Subcutaneous abdominal adipose tissue (tissue), 5 donors: ENCODE measurements at regions not wholly inside any gene's neighbourhood (a gene's known extent, or its start where the extent isn't known, plus 50 kb on each side); places are given as distances from the start of the nearest gene placed in this dataset.

Experiments used
- H3K27ac ChIP-seq: one replicate; pipeline ENCODE4 v1.7.0; 2013; ENCODE audit warnings: low read depth, mild to moderate bottlenecking, inconsistent platforms, low read length, moderate library complexity
- H3K27me3 ChIP-seq, 5 donors: one replicate each; pipeline ENCODE4 v1.7.0; 2013; ENCODE audit warnings: low read length in 5 of 5, inconsistent platforms in 1 of 5; ENCODE audit not compliant: control insufficient read depth in 5 of 5, insufficient read depth in 4 of 5
- H3K36me3 ChIP-seq, 5 donors: one replicate each; pipeline ENCODE4 v1.7.0; 2013; ENCODE audit warnings: low read length in 5 of 5; ENCODE audit not compliant: control insufficient read depth in 5 of 5, insufficient read depth in 5 of 5
- H3K4me1 ChIP-seq, 5 donors: one replicate each; pipeline ENCODE4 v1.7.0; 2013; ENCODE audit warnings: low read length in 5 of 5, mild to moderate bottlenecking in 3 of 5, moderate library complexity in 1 of 5; ENCODE audit not compliant: control insufficient read depth in 5 of 5, insufficient read depth in 5 of 5
- H3K4me3 ChIP-seq, 5 donors: one replicate each; pipeline ENCODE4 v1.7.0; 2013; ENCODE audit warnings: low read length in 5 of 5, low read depth in 1 of 5
- H3K9ac ChIP-seq, 5 donors: one replicate each; pipeline ENCODE4 v1.7.0; 2013; ENCODE audit warnings: low read length in 5 of 5, mild to moderate bottlenecking in 4 of 5, moderate library complexity in 3 of 5
- H3K9me3 ChIP-seq, 5 donors: one replicate each; pipeline ENCODE4 v1.7.0; 2013; ENCODE audit warnings: low read length in 5 of 5; ENCODE audit not compliant: control insufficient read depth in 5 of 5
- donor health status: healthy.
- donor health status: healthy.
- donor health status: healthy.
- donor health status: healthy.
- donor health status: healthy.

- no peaks in the 10 kb centered on the region for H3K36me3 ChIP-seq
- no peak overlapping the region for H3K27ac ChIP-seq
- no peaks in the 10 kb centered on the region for H3K4me1 ChIP-seq
- no peaks in the 10 kb centered on the region for H3K27me3 ChIP-seq
- no peak overlapping the region for H3K9ac ChIP-seq
- H3K9me3 ChIP-seq: no peaks in the 10 kb centered on the region
- no peak overlapping the region for H3K4me3 ChIP-seq
These were observed 93.6 kb upstream of the CPNE8 start for GRCh38 chr12:38998887-38999482.

- Histone ChIP-seq H3K9me3 (peaks cover 0 to 6% (median 3%) of the 10 kb centered on the region in 5 donors), H3K4me3 (no peak overlapping the region), H3K36me3 (no peaks in the 10 kb centered on the region), H3K27me3 (no peaks in the 10 kb centered on the region), H3K4me1 (no peaks in the 10 kb centered on the region), H3K27ac (no peak overlapping the region), H3K9ac (no peak overlapping the region)
These were observed 89.9 kb upstream of the CPNE8 start for GRCh38 chr12:38995249-38995648.

GRCh38 chr12:38985961-38986360, 80.6 kb upstream of the CPNE8 start:
- no peaks in the 10 kb centered on the region for H3K36me3 ChIP-seq
- no peak overlapping the region for H3K27ac ChIP-seq
- H3K9ac ChIP-seq: no peak overlapping the region
- no peaks in the 10 kb centered on the region for H3K27me3 ChIP-seq
- H3K9me3 ChIP-seq: peaks cover 0 to 17% (median 12%) of the 10 kb centered on the region in 5 donors
- H3K4me1 ChIP-seq: no peaks in the 10 kb centered on the region
- H3K4me3 ChIP-seq: no peak overlapping the region

GRCh38 chr12:38984388-38984787, 79.0 kb upstream of the CPNE8 start:
- Histone ChIP-seq H3K4me3 (no peak overlapping the region), H3K27ac (no peak overlapping the region), H3K36me3 (no peaks in the 10 kb centered on the region), H3K4me1 (no peaks in the 10 kb centered on the region), H3K9ac (no peak overlapping the region), H3K9me3 (peaks cover 0 to 17% (median 12%) of the 10 kb centered on the region in 5 donors), H3K27me3 (no peaks in the 10 kb centered on the region)

GRCh38 chr12:38983117-38983571, 77.8 kb upstream of the CPNE8 start:
- Histone ChIP-seq H3K9ac (no peak overlapping the region), H3K27ac (no peak overlapping the region), H3K4me1 (no peaks in the 10 kb centered on the region), H3K36me3 (no peaks in the 10 kb centered on the region), H3K4me3 (no peak overlapping the region), H3K9me3 (peaks cover 0 to 17% (median 12%) of the 10 kb centered on the region in 5 donors), H3K27me3 (no peaks in the 10 kb centered on the region)

GRCh38 chr12:38977132-38977531, 71.7 kb upstream of the CPNE8 start:
- Histone ChIP-seq H3K27ac (no peak overlapping the region), H3K4me1 (no peaks in the 10 kb centered on the region), H3K4me3 (no peak overlapping the region), H3K9me3 (no peaks in the 10 kb centered on the region), H3K36me3 (no peaks in the 10 kb centered on the region), H3K27me3 (no peaks in the 10 kb centered on the region), H3K9ac (no peak overlapping the region)

- Histone ChIP-seq H3K9ac (no peak overlapping the region), H3K27ac (no peak overlapping the region)
These were observed 64.3 kb upstream of the CPNE8 start for GRCh38 chr12:38969706-38970105.

GRCh38 chr12:38961683-38962082, 56.3 kb upstream of the CPNE8 start:
- H3K36me3 ChIP-seq: no peaks in the 10 kb centered on the region
- no peak overlapping the region for H3K4me3 ChIP-seq
- no peaks in the 10 kb centered on the region for H3K9me3 ChIP-seq
- H3K9ac ChIP-seq: no peak overlapping the region
- no peaks in the 10 kb centered on the region for H3K4me1 ChIP-seq
- no peaks in the 10 kb centered on the region for H3K27me3 ChIP-seq
- no peak overlapping the region for H3K27ac ChIP-seq

More at GRCh38 chr12:38969706-38970105, 64.3 kb upstream of the CPNE8 start:
- Histone ChIP-seq H3K4me3 (no peak overlapping the region), H3K27me3 (no peaks in the 10 kb centered on the region), H3K36me3 (no peaks in the 10 kb centered on the region), H3K9me3 (no peaks in the 10 kb centered on the region), H3K4me1 (no peaks in the 10 kb centered on the region)

- Histone ChIP-seq H3K9me3 (no peaks in the 10 kb centered on the region), H3K4me1 (no peaks in the 10 kb centered on the region), H3K27ac (no peak overlapping the region), H3K4me3 (no peak overlapping the region), H3K36me3 (no peaks in the 10 kb centered on the region), H3K9ac (no peak overlapping the region), H3K27me3 (no peaks in the 10 kb centered on the region)
These were observed 55.6 kb upstream of the CPNE8 start for GRCh38 chr12:38961012-38961411.

- no peak overlapping the region for H3K4me3 ChIP-seq
- H3K36me3 ChIP-seq: no peaks in the 10 kb centered on the region
- no peak overlapping the region for H3K27ac ChIP-seq
- H3K4me1 ChIP-seq: no peaks in the 10 kb centered on the region
- no peak overlapping the region for H3K9ac ChIP-seq
- H3K9me3 ChIP-seq: no peaks in the 10 kb centered on the region
- no peaks in the 10 kb centered on the region for H3K27me3 ChIP-seq
These were observed 50.9 kb upstream of the CPNE8 start for GRCh38 chr12:38956337-38956736.
